ENCODE measurements at regions not wholly inside any gene's neighbourhood (a gene's known extent, or its start where the extent isn't known, plus 50 kb on each side); places are given as distances from the start of the nearest gene placed in this dataset.

DNA sequence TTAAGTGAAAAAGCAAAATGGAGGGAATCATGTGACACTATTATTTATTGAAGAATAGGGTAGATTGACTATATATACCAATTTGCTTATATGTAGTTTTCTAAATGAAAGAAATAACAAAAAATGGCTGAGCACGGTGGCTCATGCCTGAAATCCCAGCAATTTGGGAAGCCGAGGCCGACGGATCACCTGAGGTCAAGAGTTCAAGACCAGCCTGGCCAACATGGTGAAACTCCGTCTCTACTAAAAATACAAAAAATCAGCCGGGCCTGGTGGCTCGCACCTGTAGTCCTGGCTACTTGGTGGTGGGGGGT lies 59.3 kb upstream of the MYCN start:
- 58% methylated on average over 7 of the region's 7 CpGs for WGBS (ENCODE audit: missing lambda C conversion rate)

DNA sequence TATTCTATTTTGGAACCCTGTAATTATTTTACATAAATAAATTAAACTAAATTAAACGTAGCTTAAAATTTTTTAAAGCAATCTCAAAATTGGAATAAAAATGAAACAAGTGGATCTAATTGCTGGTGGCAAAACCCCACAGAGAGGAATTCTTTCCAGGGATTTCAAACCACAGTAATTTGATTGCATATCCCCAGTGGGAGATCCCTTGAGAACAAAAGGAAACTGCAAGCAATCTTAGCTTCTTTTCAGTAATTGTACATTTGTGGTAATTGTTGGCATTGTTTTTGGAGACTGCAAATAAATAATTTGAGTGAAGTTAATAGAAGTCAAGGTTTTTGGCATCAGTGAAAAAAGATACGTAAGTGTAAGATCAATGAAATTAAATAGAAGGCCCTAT lies 58.7 kb upstream of the MYCN start:
- ATAC-seq (no peak), FAIRE-seq (no peak), DNase-seq (ENCODE audit: low read depth in 1 of 2, low spot score in 1 of 2) (no peak)
- H3K4me3 ChIP-seq, result no peak overlapping the region
- CTCF ChIA-PET, result no interaction called here
- no peak overlapping the region for H3K4me2 ChIP-seq
- H3K4me1 ChIP-seq, result no peaks in the 10 kb centered on the region
- WGBS (ENCODE audit: missing lambda C conversion rate), result 52% methylated on average over 2 of the region's 2 CpGs
- TF ChIP-seq SMC3 (IDR thresholded peaks at IDR 0.05), result no peak
- no peak for TF ChIP-seq FOXS1 (CRISPR knock-in tag; IDR thresholded peaks at IDR 0.05)
- no peak for TF ChIP-seq MAFK (IDR thresholded peaks at IDR 0.05; ENCODE audit: partially characterized antibody)
- TF ChIP-seq SREBF2 (IDR thresholded peaks at IDR 0.05), result no peak
- no peak for TF ChIP-seq MAZ (IDR thresholded peaks at IDR 0.05; ENCODE audit: borderline replicate concordance, low read depth, low read length)
- TF ChIP-seq RNF2 (IDR thresholded peaks at IDR 0.05; ENCODE audit: borderline replicate concordance, low read depth), result no peak
- TF ChIP-seq ZSCAN20 (CRISPR knock-in tag; IDR thresholded peaks at IDR 0.05), result no peak
- POLR2A ChIA-PET, result no interaction called here
- H3K9me3 ChIP-seq, result no peaks in the 10 kb centered on the region
- no peak overlapping the region for H3K27ac ChIP-seq

More for the DNA sequence above, 59.3 kb upstream of the MYCN start:
- DNase-seq (ENCODE audit: low read depth in 1 of 2, low spot score in 1 of 2), result no peak
- Histone ChIP-seq H3K27ac (no peak overlapping the region), H3K4me2 (no peak overlapping the region), H3K4me3 (no peak overlapping the region), H3K9me3 (no peaks in the 10 kb centered on the region), H3K4me1 (no peaks in the 10 kb centered on the region)
- CTCF ChIA-PET, result interaction anchor here (0.6 kb wide), 1 partner anchor 241 kb away, joined by 3 read pairs; no protein-coding TSS in a partner anchor
- no peak for TF ChIP-seq JUN (IDR thresholded peaks at IDR 0.05)
- no peak for TF ChIP-seq ESRRA (IDR thresholded peaks at IDR 0.05; ENCODE audit: borderline replicate concordance, low read length)
- TF ChIP-seq RFX5 (IDR thresholded peaks at IDR 0.05), result no peak
- ATAC-seq, result no peak
- POLR2A ChIA-PET, result no interaction called here
- FAIRE-seq, result no peak

- no peak for ATAC-seq
- no peak overlapping the region for H3K4me3 ChIP-seq
- no peak overlapping the region for H3K4me2 ChIP-seq
- WGBS (ENCODE audit: missing lambda C conversion rate), result 42% methylated on average over 5 of the region's 5 CpGs
- H3K9me3 ChIP-seq, result no peaks in the 10 kb centered on the region
- H3K27ac ChIP-seq, result no peak overlapping the region
- H3K4me1 ChIP-seq, result no peaks in the 10 kb centered on the region
- FAIRE-seq, result no peak
- DNase-seq (ENCODE audit: low read depth in 1 of 2, low spot score in 1 of 2), result no peak
- TF ChIP-seq HOXB5 (CRISPR knock-in tag; IDR thresholded peaks at IDR 0.05), result no peak
- TF ChIP-seq JUN (IDR thresholded peaks at IDR 0.05), result no peak
- TF ChIP-seq MYC (IDR thresholded peaks at IDR 0.05; ENCODE audit: borderline replicate concordance, low read length), result no peak
- no peak for TF ChIP-seq FOSL2 (IDR thresholded peaks at IDR 0.05)
- no peak for TF ChIP-seq FOSL2 (CRISPR knock-in tag; IDR thresholded peaks at IDR 0.05)
- no peak for TF ChIP-seq EHMT2 (IDR thresholded peaks at IDR 0.05; ENCODE audit: low read depth)
- TF ChIP-seq, protein P1, sequence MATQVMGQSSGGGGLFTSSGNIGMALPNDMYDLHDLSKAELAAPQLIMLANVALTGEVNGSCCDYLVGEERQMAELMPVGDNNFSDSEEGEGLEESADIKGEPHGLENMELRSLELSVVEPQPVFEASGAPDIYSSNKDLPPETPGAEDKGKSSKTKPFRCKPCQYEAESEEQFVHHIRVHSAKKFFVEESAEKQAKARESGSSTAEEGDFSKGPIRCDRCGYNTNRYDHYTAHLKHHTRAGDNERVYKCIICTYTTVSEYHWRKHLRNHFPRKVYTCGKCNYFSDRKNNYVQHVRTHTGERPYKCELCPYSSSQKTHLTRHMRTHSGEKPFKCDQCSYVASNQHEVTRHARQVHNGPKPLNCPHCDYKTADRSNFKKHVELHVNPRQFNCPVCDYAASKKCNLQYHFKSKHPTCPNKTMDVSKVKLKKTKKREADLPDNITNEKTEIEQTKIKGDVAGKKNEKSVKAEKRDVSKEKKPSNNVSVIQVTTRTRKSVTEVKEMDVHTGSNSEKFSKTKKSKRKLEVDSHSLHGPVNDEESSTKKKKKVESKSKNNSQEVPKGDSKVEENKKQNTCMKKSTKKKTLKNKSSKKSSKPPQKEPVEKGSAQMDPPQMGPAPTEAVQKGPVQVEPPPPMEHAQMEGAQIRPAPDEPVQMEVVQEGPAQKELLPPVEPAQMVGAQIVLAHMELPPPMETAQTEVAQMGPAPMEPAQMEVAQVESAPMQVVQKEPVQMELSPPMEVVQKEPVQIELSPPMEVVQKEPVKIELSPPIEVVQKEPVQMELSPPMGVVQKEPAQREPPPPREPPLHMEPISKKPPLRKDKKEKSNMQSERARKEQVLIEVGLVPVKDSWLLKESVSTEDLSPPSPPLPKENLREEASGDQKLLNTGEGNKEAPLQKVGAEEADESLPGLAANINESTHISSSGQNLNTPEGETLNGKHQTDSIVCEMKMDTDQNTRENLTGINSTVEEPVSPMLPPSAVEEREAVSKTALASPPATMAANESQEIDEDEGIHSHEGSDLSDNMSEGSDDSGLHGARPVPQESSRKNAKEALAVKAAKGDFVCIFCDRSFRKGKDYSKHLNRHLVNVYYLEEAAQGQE (IDR thresholded peaks at IDR 0.05), result no peak
- no peak for TF ChIP-seq GATA3 (IDR thresholded peaks at IDR 0.05; ENCODE audit: borderline replicate concordance)
- no peak for TF ChIP-seq HEYL (CRISPR knock-in tag; IDR thresholded peaks at IDR 0.05)
- no peak for TF ChIP-seq HOXB13 (CRISPR knock-in tag; IDR thresholded peaks at IDR 0.05; ENCODE audit: low read depth)
- ChIA-PET CTCF (interaction anchor here (0.9 to 1.1 kb wide), 2 partner anchors 10 to 56 kb away, joined by 3 read pairs; no protein-coding TSS in a partner anchor), POLR2A (no interaction called here)
Observed at GRCh38 chr2:15882761-15883497, 57.4 kb upstream of the MYCN start.

All from A549 (cell line).